ENCODE measurements at regions not wholly inside any gene's neighbourhood (a gene's known extent, or its start where the extent isn't known, plus 50 kb on each side); places are given as distances from the start of the nearest gene placed in this dataset.

DNA sequence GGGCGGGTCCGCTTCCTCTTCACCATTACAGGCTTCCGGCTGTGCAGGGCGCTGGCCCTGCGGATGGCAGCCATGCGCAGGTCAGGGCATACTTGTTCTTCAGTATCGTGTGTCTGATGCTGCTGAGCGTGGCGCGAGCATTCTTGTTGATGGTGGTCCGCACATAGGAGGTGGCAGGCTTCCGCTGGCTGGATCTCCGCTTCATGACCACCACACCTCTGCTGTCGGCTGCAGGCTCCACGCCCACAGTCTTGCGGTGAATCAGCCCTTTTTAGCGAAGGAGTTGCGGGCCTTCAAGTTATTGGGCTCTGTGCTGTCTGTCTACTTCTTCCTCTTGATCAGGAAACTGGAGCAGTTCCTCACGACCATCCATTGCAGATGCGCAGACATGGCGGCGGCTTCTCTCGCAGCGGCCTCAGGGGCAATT is 62.4 kb upstream of the ZNF608 start:
- TF ChIP-seq, protein P1, sequence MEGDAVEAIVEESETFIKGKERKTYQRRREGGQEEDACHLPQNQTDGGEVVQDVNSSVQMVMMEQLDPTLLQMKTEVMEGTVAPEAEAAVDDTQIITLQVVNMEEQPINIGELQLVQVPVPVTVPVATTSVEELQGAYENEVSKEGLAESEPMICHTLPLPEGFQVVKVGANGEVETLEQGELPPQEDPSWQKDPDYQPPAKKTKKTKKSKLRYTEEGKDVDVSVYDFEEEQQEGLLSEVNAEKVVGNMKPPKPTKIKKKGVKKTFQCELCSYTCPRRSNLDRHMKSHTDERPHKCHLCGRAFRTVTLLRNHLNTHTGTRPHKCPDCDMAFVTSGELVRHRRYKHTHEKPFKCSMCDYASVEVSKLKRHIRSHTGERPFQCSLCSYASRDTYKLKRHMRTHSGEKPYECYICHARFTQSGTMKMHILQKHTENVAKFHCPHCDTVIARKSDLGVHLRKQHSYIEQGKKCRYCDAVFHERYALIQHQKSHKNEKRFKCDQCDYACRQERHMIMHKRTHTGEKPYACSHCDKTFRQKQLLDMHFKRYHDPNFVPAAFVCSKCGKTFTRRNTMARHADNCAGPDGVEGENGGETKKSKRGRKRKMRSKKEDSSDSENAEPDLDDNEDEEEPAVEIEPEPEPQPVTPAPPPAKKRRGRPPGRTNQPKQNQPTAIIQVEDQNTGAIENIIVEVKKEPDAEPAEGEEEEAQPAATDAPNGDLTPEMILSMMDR (IDR thresholded peaks at IDR 0.05) = no peak
- TF ChIP-seq POLR2A (IDR thresholded peaks at IDR 0.05) = no peak
